Type B pancreatic cell (in vitro differentiated cells): ENCODE measurements at regions not wholly inside any gene's neighbourhood (a gene's known extent, or its start where the extent isn't known, plus 50 kb on each side); places are given as distances from the start of the nearest gene placed in this dataset.
"Not testable (repeated sequence)": the region's sequence is repeated elsewhere in the genome, so short reads cannot be mapped to it uniquely, and the experiment has no call there.

Source experiments
- DNase-seq: peaks from one replicate; pipeline ENCODE4 v3.0.0; 2021; ENCODE audit warnings: mixed read lengths; ENCODE audit not compliant: unreplicated experiment; ENCODE audit errors: extremely low spot score
- H3K27ac Mint-ChIP-seq: 2 replicates; pipeline ENCODE4 v1.8.0; 2021; ENCODE audit warnings: mild to moderate bottlenecking, mixed read lengths
- H3K27me3 Mint-ChIP-seq: 2 replicates; pipeline ENCODE4 v1.8.0; 2021; ENCODE audit warnings: mixed read lengths
- H3K36me3 Mint-ChIP-seq: 2 replicates; pipeline ENCODE4 v1.8.0; 2021; ENCODE audit warnings: mixed read lengths
- H3K4me1 Mint-ChIP-seq: one replicate; pipeline ENCODE4 v1.8.0; 2021; ENCODE audit warnings: mixed read lengths; ENCODE audit not compliant: unreplicated experiment
- H3K4me3 Mint-ChIP-seq: 2 replicates; pipeline ENCODE4 v1.8.0; 2021; ENCODE audit warnings: mild to moderate bottlenecking, mixed read lengths
- H3K9me3 Mint-ChIP-seq: 2 replicates; pipeline ENCODE4 v1.8.0; 2021; ENCODE audit warnings: mixed read lengths
- TF ChIP-seq, protein P1 (sequence below): fragments of 200-600 bp; sonication (generic); conservative IDR thresholded peaks from 2 replicates; pipeline ENCODE4 v1.5.0; 2021; ENCODE audit warnings: antibody characterized with exemption, mild to moderate bottlenecking

DNA sequence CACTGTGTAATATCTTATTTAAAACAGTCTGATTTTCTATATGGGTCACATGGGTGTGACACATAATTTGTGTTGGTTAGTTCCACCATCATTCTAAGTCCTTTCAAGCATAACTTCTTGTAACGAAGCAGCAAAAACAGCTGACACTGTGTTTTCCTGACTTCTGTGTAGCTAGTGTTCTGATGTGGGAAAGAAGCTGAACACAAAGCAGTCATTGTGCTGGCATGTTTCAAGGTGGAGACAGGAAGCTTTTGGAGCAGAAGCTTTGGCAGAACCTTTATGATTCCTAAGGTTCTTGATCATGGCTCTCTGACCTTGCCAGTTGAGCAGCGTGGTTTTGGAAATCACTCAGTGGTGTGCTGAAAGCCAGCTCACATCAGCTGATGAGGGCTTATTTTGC is 351.7 kb upstream of the MDGA2 start:
- no peak overlapping the region for H3K4me3 Mint-ChIP-seq
- H3K9me3 Mint-ChIP-seq, result no peaks in the 10 kb centered on the region
- no peaks in the 10 kb centered on the region for H3K36me3 Mint-ChIP-seq
- no peak for DNase-seq
- no peaks in the 10 kb centered on the region for H3K4me1 Mint-ChIP-seq
- H3K27ac Mint-ChIP-seq, result no peak overlapping the region
- H3K27me3 Mint-ChIP-seq, result no peaks in the 10 kb centered on the region
- TF ChIP-seq, protein P1, sequence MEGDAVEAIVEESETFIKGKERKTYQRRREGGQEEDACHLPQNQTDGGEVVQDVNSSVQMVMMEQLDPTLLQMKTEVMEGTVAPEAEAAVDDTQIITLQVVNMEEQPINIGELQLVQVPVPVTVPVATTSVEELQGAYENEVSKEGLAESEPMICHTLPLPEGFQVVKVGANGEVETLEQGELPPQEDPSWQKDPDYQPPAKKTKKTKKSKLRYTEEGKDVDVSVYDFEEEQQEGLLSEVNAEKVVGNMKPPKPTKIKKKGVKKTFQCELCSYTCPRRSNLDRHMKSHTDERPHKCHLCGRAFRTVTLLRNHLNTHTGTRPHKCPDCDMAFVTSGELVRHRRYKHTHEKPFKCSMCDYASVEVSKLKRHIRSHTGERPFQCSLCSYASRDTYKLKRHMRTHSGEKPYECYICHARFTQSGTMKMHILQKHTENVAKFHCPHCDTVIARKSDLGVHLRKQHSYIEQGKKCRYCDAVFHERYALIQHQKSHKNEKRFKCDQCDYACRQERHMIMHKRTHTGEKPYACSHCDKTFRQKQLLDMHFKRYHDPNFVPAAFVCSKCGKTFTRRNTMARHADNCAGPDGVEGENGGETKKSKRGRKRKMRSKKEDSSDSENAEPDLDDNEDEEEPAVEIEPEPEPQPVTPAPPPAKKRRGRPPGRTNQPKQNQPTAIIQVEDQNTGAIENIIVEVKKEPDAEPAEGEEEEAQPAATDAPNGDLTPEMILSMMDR, result no peak

DNA sequence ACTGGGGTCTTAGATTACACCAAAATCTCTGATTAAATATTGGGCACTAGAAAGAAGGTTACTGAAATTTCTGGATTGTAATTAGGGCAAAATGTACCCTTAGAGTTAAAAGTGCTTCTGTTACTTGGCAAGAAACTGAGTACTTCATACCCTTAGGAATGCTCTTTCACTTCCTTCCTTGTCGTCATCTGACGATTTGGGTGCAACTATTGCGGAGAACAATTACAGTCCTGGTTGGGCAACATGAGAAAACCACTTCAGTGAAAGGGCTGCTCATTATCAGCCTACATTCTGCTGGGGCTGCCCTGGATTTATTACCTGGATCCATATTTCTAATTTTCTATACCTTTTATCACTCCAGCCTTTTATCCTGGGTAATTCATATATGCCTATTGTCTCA is 348.5 kb upstream of the MDGA2 start:
- TF ChIP-seq, protein P1, result no peak
- DNase-seq, result no peak
- Mint-ChIP-seq H3K4me1 (no peaks in the 10 kb centered on the region), H3K4me3 (no peak overlapping the region), H3K27ac (no peak overlapping the region), H3K9me3 (no peaks in the 10 kb centered on the region), H3K36me3 (no peaks in the 10 kb centered on the region), H3K27me3 (no peaks in the 10 kb centered on the region)

DNA sequence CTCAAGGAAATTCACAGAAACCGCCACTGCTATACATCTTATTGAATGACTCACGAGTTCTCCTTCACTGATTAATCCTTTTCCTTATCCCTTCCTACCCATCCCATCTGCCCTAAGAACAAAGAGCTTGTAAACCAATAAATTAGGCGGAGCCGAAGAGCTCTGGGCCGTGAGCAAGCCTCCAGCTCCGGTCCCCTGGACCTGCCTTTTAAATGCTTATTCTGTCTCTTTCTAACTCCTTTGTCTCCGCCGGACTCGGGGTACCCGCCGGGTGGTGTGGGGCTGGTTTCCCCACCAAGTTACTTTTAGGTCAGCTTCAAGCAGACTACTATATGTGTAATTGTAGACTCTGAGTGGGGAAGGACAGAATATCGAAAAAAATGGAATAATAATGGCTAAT is 336.1 kb upstream of the MDGA2 start:
- not testable (repeated sequence) for H3K27me3 Mint-ChIP-seq, H3K9me3 Mint-ChIP-seq, H3K4me3 Mint-ChIP-seq, H3K27ac Mint-ChIP-seq, DNase-seq, H3K36me3 Mint-ChIP-seq, H3K4me1 Mint-ChIP-seq

DNA sequence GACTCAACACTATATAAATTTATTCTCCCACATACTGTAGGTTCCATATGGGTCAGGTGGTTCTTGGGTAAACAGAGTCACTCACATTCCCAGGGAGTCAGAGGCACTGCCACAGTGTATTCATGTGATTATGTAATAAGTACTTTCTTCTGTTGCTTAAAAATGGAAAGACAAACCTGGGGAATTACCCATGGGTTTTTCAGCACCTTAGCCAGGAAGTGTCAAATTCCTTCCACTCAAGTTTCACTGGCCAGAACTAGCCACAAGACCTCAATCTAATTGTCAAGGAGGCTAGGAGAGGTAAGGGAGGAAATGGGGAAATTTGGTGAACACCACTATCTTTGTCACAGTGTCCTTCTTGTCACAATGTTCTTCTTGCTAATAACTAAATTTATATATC is 333.2 kb upstream of the MDGA2 start:
- Mint-ChIP-seq H3K9me3 (no peaks in the 10 kb centered on the region), H3K4me3 (no peak overlapping the region), H3K36me3 (no peaks in the 10 kb centered on the region), H3K27ac (no peak overlapping the region), H3K4me1 (no peaks in the 10 kb centered on the region), H3K27me3 (no peaks in the 10 kb centered on the region)
- DNase-seq, result no peak
- TF ChIP-seq, protein P1, result no peak

DNA sequence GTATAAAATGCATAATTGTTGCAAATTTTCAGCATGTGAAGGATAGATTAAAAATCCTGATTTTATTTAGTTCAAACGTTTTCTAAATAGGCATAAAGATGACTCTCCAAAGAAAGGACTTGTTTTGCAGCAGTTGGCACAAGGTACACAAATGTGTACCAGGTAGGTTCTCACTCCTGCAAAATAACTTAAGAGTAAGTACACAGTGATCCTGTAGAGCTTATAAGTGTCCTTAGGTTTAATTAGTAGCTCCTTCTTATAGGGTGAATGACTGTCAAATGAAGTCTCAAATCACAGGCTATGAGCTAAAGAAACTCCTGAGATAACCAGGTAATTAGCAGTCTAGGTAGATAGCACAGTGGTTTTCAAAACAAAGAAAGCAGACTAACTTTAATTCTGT is 330.6 kb upstream of the MDGA2 start:
- TF ChIP-seq, protein P1, result no peak
- DNase-seq, result no peak
- Mint-ChIP-seq H3K4me3 (no peak overlapping the region), H3K27ac (no peak overlapping the region), H3K4me1 (no peaks in the 10 kb centered on the region), H3K36me3 (no peaks in the 10 kb centered on the region), H3K27me3 (no peaks in the 10 kb centered on the region), H3K9me3 (no peaks in the 10 kb centered on the region)

DNA sequence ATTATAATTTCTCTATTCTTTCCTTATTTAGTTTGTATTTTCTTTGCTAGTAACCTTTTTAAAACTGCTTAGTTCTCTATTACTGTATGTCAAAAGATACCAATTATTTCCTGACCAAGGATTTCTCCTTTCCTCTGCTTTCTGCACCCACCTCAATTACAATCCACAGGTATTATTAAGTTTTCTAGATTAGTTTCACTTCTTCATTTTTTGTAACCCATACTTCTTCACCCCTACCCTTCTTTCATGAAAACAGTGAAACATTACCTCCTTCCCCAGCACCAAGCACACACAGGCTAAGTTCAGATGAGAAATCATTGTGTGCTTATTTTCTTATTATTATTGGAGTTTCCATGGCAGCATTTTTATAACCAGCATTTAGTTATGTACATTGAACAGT is 318.5 kb upstream of the MDGA2 start:
- TF ChIP-seq, protein P1, result no peak
- Mint-ChIP-seq H3K9me3 (no peaks in the 10 kb centered on the region), H3K27ac (no peak overlapping the region), H3K27me3 (no peaks in the 10 kb centered on the region), H3K4me3 (no peak overlapping the region), H3K36me3 (no peaks in the 10 kb centered on the region), H3K4me1 (no peaks in the 10 kb centered on the region)
- DNase-seq, result no peak
